Tibial nerve (tissue), 3 donors: ENCODE measurements at regions not wholly inside any gene's neighbourhood (a gene's known extent, or its start where the extent isn't known, plus 50 kb on each side); places are given as distances from the start of the nearest gene placed in this dataset.

Experiments
- CTCF ChIP-seq, 5 experiments: fragments of 200-600 bp in 3 of 5; fragments of 450-650 bp in 2 of 5; sonication (generic) in 3 of 5; IDR thresholded peaks; one replicate each; pipeline ENCODE4 v1.5.1; 2016 to 2019; ENCODE audit warnings: antibody characterized with exemption in 5 of 5, mild to moderate bottlenecking in 3 of 5, moderate library complexity in 2 of 5
- POLR2A ChIP-seq, 2 donors: fragments of 450-650 bp; IDR thresholded peaks; one replicate each; pipeline ENCODE4 v1.6.1; 2017; ENCODE audit warnings: antibody characterized with exemption in 2 of 2, mild to moderate bottlenecking in 2 of 2, moderate library complexity in 2 of 2

GRCh38 chr3:180288816-180289215 is 252.1 kb upstream of the PEX5L start:
- TF ChIP-seq CTCF (IDR thresholded peaks at IDR 0.05) (no peak), POLR2A (IDR thresholded peaks at IDR 0.05) (no peak)
